ENCODE measurements at regions not wholly inside any gene's neighbourhood (a gene's known extent, or its start where the extent isn't known, plus 50 kb on each side); places are given as distances from the start of the nearest gene placed in this dataset.

DNA sequence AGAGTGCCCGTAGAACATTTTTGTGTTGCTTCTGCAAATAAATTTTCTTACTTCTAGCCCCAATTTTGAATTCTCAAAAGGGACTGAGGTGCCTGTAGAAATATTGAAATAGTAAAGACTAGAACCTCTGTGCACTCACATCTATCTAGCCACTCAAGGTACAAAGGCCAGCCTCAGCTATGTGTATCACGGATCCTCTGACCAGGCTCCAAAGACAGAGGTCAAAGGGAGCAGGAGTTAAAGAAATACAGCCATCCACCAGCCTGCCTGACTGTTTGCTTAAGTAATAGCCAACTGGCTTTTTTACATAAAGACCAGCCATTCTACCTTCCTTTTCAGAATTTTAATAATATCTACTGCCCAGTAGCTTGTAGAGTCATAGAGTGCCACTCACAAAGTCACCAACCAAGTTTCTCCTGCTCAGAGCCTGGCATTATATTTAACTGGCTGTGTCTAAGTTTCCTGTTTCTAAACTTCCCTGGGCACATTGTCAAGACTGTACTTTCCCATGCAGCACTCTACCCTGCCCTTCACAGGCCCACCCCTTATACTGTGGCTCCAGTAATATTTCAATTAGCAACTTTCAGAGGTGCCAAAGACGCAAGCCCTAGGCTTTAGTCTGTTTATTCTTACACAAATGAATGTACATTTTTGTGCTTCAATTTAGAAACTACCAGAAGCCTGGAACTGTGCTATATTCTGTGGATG is 338.3 kb upstream of the NT5C1B start:
- CTCF ChIA-PET, result no interaction called here
- DNase-seq (ENCODE audit: low read depth, low spot score) (no peak), FAIRE-seq (no peak)
- H3K9me3 ChIP-seq (replicated peaks; ENCODE audit: control insufficient read depth, insufficient read depth, low read length), result no peaks in the 10 kb centered on the region
- H3K4me2 ChIP-seq (ENCODE audit: insufficient read depth, low read length), result no peak overlapping the region
- no peaks in the 10 kb centered on the region for H3K79me2 ChIP-seq (ENCODE audit: control insufficient read depth, insufficient read depth, low read length)
- H3K9ac ChIP-seq (replicated peaks; ENCODE audit: extremely low read depth, insufficient read depth, low read length), result no peak overlapping the region
- POLR2A ChIA-PET, result no interaction called here
- no TSS peak for BruUV-seq (replicated peaks)
- no peaks in the 10 kb centered on the region for H3K9me1 ChIP-seq (replicated peaks; ENCODE audit: control insufficient read depth, extremely low read depth, insufficient read depth, low read length)
- H3K27ac ChIP-seq (ENCODE audit: insufficient read depth, low read depth, low read length), result no peak overlapping the region
- TF ChIP-seq GATA2 (IDR thresholded peaks at IDR 0.05; ENCODE audit: insufficient read depth, insufficient read length, low read depth, low read length) (no peak), FOS (IDR thresholded peaks at IDR 0.05; ENCODE audit: borderline replicate concordance, insufficient read depth, low read length) (no peak), MYC (IDR thresholded peaks at IDR 0.05; ENCODE audit: low read depth, low read length) (no peak), POLR2AphosphoS5 (IDR thresholded peaks at IDR 0.05; ENCODE audit: insufficient read depth, low read depth, low read length) (no peak), JUN (IDR thresholded peaks at IDR 0.05; ENCODE audit: borderline replicate concordance, insufficient read depth, insufficient read length, low read depth) (no peak), EZH2 (IDR thresholded peaks at IDR 0.05; ENCODE audit: borderline replicate concordance, low read depth, low read length, severe bottlenecking) (no peak)
- TF ChIP-seq, protein P1, sequence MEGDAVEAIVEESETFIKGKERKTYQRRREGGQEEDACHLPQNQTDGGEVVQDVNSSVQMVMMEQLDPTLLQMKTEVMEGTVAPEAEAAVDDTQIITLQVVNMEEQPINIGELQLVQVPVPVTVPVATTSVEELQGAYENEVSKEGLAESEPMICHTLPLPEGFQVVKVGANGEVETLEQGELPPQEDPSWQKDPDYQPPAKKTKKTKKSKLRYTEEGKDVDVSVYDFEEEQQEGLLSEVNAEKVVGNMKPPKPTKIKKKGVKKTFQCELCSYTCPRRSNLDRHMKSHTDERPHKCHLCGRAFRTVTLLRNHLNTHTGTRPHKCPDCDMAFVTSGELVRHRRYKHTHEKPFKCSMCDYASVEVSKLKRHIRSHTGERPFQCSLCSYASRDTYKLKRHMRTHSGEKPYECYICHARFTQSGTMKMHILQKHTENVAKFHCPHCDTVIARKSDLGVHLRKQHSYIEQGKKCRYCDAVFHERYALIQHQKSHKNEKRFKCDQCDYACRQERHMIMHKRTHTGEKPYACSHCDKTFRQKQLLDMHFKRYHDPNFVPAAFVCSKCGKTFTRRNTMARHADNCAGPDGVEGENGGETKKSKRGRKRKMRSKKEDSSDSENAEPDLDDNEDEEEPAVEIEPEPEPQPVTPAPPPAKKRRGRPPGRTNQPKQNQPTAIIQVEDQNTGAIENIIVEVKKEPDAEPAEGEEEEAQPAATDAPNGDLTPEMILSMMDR (IDR thresholded peaks at IDR 0.05; ENCODE audit: extremely low read depth in 1 of 2, insufficient read depth in 1 of 2, low read depth in 1 of 2, low read length in 2 of 2), result no peak
- TF ChIP-seq, protein P2, sequence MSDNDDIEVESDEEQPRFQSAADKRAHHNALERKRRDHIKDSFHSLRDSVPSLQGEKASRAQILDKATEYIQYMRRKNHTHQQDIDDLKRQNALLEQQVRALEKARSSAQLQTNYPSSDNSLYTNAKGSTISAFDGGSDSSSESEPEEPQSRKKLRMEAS (IDR thresholded peaks at IDR 0.05; ENCODE audit: insufficient read depth, insufficient read length), result no peak
- no peaks in the 10 kb centered on the region for H3K4me1 ChIP-seq (ENCODE audit: control insufficient read depth, extremely low read depth, insufficient read depth, low read length)
- H3K4me3 ChIP-seq (replicated peaks in 1 of 3; ENCODE audit: insufficient read depth in 1 of 3, low read depth in 1 of 3, low read length in 3 of 3), result no peak overlapping the region
- intact Hi-C loops (cut with micrococcal nuclease) (no loop called here), dilution Hi-C loops (cut with MboI; ENCODE audit: extremely low pct_ligation_motif_present, low sequenced_read_pairs) (no loop called here)
- no peaks in the 10 kb centered on the region for H4K20me1 ChIP-seq (replicated peaks; ENCODE audit: control insufficient read depth, extremely low read depth, insufficient read depth, low read length)
- H3K27me3 ChIP-seq (ENCODE audit: control insufficient read depth in 2 of 2, insufficient read depth in 2 of 2, low read length in 2 of 2), result no peaks in the 10 kb centered on the region
- H3K36me3 ChIP-seq (ENCODE audit: control insufficient read depth in 2 of 2, extremely low read depth in 1 of 2, insufficient read depth in 2 of 2, low read length in 2 of 2), result no peaks in the 10 kb centered on the region
- H2AFZ ChIP-seq (ENCODE audit: low read depth, low read length), result no peak overlapping the region

Measured in endothelial cell of umbilical vein (primary cell).